Renal pelvis (tissue), 1 donor: ENCODE measurements at regions not wholly inside any gene's neighbourhood (a gene's known extent, or its start where the extent isn't known, plus 50 kb on each side); places are given as distances from the start of the nearest gene placed in this dataset.
"Not testable (repeated sequence)": the region's sequence is repeated elsewhere in the genome, so short reads cannot be mapped to it uniquely, and the experiment has no call there.

Experiments used
- DNase-seq: peaks from one replicate; pipeline ENCODE4 v3.0.0-alpha.2; 2013

DNA sequence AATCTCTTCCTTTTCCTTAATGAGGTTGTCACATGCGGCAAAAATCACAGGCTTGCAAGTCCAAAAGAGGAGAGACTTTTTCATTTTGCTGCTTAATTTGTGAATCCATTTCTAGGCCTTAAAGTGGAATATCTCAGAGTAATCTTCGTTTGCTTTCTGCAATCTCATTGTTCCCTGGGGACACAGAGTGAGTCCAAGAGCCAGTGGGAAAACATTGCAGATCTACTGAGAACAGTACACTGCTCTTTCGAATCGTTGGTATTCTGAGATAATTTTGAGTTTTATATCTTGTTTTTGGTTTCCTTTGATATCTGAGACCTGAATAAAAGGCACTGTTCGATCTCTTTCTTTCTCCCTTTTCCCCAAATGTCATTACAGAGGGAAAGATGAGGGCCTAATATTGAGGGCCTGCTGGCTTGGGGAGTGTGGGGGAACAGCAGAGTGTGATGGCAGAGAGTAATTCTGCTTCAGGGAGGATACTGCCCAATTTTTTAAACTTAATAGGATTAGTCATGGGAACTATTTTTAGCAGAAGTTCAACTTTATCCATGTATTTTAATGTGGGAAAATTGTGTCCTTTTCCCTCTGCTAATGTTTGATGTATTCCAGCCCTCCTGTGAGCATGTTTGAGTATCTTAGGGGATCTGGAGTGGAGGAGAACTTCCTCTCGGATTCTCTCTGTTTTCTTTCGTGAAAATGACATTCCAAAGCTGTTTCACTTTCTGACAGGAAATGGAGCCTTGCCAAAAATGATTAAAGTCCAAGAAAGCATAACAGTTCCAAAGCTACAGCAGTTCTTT, 418.2 kb upstream of the ZEB2 start:
- DNase-seq, result peak; percentile 87

DNA sequence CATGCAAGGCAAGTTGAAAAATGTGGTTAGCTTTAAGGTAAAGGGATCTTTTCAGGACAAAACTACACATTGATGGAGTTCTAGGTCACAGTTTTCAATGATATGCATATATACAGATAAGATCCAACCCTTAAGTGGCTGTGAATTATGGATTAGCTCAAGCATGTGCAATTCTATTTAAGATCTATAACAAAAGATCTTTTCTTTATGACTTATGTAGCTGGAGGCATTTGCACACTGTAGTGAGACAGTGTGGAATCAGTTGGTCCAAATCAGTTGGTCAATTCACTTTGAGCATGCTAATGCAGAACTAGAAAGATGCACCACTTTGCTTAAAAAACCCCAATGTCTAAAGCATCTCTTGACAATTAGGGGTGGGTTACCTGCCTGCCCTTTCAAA, 417.1 kb upstream of the ZEB2 start:
- no peak for DNase-seq

DNA sequence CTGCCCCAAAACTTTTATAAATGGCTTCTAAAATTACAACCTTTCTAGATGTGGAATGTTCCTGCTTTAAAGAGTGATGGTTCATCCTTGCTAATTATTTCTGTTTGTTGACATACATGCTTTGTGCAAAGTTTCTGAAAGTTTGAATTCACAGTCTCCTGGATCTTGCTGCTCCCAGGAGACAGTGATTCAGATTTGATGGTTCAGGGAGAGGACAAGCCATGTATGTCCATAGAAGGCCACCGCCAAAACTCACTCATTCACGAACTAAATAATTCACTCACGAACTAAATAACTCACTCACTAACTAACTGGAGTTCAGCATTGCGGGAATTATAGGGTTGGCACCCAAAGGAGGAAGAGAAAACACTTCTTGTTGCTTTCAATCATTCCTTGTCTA, 416.5 kb upstream of the ZEB2 start:
- no peak for DNase-seq

DNA sequence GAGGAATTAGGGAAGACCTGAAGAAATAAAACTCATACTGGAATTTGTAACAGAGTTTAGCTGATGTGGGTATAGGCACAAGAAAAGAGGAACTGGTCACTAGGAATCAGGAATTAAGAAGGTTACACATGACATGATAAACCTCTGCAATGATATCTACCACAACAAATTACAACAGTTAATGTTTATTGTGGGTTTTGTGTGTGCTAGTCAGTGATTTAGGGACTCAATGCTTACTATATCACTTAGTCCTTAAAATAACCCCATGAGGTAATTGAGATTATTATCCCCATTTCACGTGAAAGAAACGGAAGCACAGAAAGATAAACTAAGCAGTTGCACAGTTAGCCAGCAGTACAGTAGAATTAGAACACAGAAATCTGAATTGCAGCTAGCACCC, 415.8 kb upstream of the ZEB2 start:
- no peak for DNase-seq

DNA sequence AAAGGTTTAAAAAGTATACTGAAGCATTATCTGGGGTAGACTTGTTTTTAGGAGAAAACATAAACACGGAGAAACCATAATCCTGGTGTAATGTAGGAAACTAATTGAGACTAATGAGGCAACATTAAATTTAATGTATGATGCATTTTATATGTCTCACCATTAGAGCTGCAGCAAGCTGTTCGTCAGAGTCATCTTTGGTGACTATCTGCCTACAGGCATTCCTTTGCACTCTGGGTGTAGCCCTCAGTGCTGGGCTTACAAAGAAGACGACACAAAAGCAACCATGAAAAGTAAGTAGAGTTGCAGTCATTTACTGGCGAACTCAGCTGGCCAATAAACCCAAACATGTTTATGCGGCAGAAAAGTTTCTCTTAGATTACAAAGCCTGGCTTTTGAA, 415.3 kb upstream of the ZEB2 start:
- DNase-seq, result peak; percentile 48

DNA sequence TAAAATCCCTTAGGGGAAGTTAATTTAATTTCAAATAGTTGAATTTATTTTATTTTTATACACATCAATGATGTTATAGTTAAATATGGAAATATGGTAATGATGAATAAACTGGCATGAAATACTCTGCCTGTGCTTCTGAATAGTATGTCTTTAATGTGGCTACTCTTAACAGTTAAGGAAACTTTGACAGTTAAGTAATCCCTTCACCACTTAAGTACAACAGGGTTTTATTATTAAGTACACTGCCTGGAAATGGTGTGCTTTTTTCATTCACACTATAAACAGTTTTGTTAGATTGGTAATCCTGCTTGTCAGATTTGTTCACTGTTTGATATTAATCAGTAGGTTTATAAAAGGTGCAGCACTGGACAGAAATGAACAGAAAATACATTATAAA, 412.0 kb upstream of the ZEB2 start:
- no peak for DNase-seq

DNA sequence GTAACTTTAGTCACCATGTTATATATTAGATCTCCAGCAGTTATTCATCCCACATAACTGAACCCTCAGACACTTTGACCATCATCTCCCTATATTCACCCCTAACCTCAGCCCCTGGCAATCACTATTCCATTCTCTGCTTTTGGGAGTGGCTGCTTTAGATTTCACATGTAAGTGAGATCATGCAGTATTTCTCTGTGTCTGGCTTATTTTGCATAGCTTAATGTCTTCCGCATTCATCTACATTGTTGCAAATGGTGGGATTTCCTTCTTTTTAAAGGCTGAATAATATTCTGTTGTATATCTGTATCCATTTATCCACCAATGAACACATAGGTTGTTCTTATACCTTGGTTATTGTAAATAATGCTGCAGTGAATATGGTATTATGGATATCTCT, 411.6 kb upstream of the ZEB2 start:
- DNase-seq, result no peak

DNA sequence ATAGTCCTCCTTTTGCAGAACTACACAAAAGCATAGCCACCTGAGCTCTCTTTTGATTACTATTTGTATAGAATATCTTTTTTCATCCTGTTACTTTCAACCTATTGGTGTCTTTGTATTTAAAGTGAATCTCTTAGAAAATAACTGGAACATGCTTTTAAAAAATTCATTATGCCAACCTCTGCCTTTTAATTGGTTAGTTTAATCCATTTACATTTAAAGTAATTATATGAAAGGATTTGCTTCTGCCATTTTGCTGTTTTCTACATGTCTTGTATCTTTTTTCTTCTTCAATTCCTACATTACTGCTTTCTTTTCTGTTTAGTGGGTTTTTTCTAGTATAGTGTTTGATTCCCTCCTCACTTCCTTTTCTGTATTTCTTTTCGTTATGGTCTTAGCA, 407.5 kb upstream of the ZEB2 start:
- DNase-seq, result no peak

DNA sequence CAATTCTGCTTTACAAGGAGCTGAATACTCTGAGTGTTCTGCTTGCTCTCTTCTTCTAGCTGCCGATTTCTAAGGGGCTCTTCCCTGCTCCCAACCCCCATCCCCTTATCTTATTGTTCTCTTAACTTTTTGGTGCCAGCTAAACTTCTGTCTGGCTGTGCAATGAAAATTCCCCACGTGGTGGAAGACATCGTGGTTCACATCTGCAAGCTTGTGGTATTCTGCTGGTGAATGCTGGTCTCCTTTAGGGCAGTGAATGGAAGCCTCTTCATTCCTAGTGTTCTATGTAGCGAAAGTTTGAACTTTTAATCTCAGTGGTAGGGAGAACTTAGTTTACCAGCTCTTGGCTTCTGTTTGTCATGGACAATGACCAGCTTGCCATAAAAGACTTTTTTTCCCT, 406.0 kb upstream of the ZEB2 start:
- DNase-seq, result no peak

DNA sequence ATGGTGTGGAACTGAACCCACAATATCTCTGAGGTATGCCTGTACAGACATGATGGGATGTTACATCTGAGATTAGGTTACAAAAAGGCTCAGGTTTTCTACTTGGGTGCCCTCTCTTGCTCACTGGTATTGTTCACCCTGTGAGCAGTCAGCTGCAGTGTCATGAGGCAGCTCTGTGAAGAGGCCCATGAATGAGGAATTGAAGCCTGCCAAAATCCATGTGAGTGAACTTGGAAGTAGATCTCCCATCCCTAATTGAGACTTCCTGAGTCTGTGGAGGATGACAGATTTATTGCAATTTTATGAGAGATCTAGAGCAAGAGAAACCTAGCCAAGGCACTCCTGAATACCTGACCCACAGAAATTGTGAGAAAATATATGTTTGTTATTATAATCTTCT, 404.9 kb upstream of the ZEB2 start:
- no peak for DNase-seq

DNA sequence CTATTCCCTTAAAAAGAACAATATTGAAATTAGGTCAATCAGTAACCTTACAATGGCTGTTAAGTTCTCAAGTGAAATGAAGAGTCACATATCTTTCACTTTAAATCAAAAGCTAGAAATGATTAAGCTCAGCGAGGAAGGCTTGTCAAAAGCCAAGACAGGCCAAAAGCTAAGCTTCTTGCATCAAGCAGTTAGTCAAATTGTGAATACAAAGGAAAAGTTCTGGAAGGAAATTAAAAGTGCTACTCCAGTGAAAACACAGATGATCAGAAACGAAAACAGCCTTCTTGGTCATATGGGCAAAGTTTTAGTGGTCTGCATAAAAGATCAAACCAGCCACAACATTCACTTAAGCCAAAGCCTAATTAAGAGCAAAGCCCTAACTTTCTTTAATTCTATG, 402.6 kb upstream of the ZEB2 start:
- no peak for DNase-seq

DNA sequence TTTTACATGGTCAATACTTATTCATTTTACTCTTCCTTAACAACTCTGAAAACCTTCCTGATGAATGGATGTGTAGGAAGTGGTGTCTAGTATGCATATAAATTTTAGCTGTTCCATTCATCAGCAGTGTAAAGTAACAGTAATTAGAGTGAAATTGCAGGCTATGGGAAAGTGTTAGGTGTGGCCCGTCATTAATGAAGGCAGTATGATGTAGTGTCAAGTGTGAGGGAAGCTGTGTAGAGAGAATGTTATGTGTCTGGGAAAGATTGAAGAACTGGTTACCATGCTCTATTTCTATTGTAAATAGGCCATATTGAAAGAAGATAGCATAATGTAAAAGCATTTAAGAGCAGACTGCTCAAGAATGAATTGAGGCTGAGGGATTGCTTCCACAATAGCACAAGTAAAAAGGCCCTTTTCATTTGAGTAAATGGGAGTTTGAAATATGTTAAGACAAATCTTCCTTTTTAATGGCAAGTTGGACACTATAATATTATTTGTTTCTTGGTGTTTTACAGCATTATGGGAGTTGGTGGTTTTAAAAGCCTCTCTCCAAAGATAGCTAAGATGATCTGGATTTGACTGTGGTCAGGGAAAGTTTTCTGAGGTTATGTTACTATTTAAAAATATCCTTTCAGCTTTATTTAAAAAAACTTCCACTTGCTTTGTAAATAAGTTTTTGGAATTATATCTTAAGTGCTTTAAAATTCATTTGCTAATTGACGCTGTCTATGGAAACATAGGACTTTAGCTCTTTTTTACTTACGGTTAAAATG, 401.0 kb upstream of the ZEB2 start:
- DNase-seq, result no peak

DNA sequence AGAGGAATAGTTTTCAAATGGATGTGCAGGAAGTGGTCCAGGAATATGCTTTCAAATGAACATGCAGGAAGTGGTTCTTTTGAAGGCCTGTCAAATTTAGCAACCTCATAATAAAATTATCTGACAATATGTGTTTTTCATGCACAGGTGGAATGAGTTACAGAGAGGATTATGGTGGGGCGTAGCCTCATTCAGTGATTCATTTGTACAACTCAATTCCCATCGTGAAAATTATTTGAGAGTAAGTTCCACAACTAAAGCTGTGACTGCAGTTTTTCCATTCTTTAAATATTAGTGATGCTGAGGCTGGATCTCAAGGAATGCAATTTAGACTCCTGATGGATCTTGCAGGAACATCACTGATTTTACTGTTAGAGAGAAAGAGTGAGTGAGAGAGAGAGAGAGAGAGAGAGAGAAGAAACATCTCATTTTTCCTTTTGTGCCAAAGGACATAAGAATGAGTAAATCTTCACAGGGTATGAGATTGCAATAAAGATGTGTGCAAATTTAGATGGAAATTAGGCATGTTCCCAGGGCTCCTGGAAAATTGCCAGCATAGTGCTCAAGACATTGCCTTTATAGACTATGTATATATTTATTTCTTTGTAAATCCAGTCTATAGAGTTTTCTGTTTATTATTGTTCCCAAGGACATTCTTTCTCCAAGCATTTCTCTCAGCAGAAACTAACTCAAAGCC, 394.9 kb upstream of the ZEB2 start:
- DNase-seq, result no peak

DNA sequence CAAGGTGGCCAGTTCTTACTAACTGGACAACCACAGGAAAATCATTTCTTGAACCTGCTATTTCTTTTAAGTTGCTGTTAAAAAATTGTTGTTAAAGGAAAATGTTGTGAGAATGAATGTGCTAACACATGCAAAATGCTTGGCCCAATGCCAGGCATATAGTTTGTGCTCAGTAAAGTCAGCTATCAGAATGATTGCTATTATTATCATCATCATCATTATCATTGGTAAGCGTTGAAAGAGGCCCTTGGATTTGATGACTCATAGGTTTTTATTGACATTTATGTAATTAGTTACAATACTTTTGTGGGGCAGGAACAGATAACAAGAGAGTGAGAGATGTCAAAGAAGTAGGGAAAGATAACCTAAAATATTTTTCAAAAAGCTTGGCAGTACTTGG, 394.2 kb upstream of the ZEB2 start:
- no peak for DNase-seq

DNA sequence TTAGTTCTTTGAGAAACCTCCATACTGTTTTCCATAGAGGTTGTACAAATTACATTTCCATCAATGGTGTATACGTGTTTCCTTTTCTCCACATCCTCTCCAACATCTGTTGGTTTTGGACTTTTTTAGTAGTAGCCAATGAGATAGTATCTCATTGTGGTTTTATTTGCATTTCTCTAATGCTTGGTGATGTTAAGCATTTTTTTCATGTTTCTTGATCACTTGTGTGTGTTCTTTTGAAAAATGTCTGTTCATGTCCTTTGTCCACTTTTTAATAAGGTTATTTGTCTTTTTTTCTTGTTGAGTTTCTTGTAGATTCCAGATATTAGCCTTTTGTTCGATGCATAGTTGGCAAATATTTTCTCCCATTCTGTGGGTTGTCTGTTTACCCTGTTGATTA, 392.3 kb upstream of the ZEB2 start:
- no peak for DNase-seq

DNA sequence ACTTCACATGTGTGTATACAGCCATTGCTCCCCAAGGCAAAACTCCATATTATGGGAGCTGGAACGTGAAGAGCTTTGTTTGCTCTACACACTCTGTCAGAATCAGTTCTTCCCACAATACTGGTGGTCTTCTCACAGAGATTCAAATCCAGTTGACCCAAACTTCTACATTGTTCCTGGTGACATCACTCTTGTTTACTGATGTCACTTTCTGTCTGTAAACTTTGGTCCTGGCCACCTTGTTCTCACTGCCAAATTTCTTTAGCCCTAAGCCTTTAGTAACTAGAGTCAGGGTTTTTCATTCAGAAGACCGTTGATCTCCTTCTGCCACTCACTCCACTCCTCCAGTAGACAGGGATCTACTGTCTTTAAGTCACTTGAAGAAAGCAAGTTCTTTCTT, 386.0 kb upstream of the ZEB2 start:
- no peak for DNase-seq

DNA sequence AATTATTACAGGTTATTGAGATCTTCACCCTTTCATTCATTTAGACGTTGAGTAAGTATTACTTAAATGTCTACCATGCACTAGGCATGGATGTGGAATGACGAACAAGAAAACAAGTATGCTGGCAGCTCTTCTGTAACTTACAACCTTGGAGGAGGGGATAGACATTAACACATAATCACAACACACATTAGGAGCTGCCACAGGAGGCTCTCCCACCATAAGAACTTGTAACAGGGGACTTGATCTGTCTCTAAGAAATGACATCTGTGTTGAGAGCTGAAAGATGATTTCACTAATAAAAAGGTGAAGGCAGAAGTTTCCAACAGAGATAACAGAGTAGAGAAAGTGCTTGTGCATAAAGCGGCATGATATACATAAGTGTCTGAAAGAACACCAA, 384.7 kb upstream of the ZEB2 start:
- no peak for DNase-seq

DNA sequence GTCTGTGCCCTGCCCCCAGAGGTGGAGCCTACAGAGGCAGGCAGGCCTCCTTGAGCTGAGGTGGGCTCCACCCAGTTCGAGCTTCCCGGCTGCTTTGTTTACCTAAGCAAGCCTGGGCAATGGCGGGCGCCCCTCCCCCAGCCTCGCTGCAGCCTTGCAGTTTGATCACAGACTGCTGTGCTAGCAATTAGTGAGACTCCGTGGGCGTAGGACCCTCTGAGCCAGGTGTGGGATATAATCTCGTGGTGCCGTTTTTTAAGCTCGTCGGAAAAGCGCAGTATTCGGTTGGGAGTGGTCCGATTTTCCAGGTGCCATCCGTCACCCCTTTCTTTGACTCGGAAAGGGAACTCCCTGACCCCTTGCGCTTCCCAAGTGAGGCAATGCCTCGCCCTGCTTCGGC, 383.1 kb upstream of the ZEB2 start:
- DNase-seq, result not testable (repeated sequence)

DNA sequence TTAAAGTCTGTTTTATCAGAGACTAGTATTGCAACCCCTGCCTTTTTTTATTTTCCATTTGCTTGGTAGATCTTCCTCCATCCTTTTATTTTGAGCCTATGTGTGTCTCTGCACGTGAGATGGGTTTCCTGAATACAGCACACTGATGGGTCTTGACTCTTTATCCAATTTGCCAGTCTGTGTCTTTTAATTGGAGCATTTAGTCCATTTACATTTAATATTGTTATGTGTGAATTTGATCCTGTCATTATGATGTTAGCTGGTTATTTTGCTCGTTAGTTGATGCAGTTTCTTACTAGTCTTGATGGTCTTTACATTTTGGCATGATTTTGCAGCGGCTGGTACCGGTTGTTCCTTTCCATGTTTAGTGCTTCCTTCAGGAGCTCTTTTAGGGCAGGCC, 381.5 kb upstream of the ZEB2 start:
- DNase-seq, result not testable (repeated sequence)

DNA sequence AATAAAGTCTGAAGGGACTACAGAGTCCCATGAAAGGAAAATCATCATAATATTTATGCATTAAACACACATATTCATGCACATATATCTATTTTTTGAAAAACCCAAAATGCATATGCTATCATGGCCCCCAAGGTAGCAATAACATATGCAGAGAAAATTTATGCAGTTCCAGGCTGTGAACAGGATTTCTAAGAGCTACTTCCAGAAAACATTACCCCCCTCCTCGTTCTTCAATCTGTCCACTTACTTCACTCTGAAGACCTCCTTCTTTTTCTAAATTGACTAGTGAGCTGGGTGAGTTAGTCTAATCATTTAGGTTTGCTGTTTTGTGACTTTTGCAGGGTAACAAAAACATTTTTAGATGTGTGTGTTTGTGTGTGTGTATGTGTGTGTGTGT, 376.4 kb upstream of the ZEB2 start:
- DNase-seq, result no peak

DNA sequence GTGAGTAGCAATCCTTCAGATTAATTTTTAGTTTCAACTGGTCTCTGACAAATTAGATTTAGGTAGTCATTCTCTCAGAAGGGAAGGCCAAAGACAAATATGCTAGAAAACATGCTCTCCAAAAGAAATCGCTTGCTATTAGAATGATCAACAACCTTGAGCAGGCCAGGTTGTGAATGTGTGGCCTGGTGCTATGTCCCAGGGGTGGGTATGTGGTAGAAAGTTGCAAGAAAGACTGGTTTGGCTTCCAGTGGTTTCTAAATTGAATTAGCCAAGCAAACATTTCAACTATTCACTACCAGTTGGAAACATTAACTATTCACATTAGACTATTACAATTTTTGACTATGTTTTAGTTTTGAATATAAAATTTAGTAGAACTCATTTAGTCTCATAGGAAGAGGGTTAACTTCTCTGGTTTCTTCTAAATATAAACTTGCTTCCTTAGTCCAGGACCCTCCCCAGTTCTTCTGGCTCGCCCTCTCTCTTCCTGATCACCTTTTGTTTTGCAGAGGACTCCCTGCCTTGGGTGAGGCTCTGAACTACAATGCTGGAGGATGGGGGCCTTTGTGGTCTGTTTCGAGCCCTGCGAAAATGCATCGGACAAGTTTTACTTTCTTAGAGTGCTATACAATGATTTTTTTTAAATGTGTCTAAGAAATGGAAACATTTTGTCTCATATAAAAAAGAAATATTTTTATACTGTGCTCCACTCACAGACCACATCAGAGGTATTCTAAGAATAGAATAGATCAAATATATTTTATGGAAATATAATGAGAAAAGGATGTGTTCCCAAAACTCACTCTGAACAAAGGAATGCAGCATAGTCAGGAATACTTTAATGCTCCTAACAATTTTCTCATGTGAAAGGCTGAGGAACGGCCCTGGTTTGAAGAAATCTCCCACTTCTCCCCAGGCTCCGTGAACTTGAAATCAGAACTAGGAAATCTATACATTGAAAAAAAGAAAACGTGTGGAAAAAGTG, 375.0 kb upstream of the ZEB2 start:
- DNase-seq, result no peak

DNA sequence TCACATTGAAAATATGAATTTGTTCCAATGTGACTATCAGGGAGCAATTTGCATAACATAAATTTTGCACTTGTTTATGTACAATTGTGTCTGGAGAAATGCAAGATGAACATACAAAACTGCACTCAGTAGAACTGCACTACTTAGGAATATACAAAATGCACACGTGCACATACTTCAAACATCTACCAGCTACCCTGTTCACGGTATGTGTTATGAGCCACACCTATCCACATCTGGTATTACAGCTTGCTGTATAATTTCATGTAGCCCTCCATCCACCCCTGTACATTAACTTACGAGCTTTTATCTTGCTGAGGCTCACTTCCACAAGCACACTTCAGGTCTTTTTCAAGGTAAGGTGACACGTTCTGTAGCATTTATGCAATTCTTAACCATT, 373.5 kb upstream of the ZEB2 start:
- no peak for DNase-seq
